Endometrium (tissue), 2 donors: ENCODE measurements at regions not wholly inside any gene's neighbourhood (a gene's known extent, or its start where the extent isn't known, plus 50 kb on each side); places are given as distances from the start of the nearest gene placed in this dataset.

Experiments used
- FAIRE-seq: peaks from 2 replicates; lab custom pipeline; 2012; peaks lifted over from hg19 to GRCh38; lab: Jason Lieb, UNC
- donor health status: control.
- donor health status: control.

- no peak for FAIRE-seq
Observed at GRCh38 chr7:120164-120991, 72.0 kb upstream of the FAM20C start.

DNA sequence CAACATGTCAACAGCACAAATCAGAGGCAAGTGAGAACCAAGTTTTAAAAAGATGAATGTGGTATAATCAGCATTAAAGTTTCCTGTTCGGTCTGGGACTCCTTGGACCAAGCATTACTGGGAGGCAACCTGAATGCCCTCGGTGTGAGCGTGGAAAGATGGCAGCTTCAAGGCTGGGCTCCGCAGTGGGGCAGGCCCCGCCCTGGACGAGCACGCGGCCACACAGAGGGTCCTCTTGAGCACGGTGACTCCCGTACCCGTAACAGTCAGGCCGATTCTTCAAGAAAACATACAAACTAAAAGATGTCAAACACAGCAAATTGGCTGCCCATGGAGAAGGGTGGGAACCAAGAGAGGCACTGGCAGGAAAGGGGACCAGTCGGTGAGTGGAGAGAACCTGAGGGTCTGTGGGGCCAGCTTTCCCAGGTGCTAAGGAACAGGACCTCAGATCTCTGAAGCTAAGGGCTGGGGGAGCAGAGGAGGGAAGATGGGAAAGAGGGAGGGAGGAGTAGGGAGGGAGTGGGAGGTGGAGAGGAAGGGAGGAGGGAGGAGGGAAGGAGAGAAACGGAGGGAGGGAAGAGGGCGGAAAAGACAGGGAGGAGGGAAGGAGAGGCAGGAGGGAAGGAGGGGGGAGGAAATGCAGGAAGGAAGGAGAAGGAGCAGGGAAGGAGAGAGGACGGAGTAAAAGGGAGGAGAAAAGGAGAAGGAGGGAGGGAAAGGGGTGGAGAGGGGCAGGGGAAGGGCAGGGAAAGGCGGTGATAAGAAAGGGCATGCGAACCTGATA, 71.2 kb upstream of the FAM20C start:
- no peak for FAIRE-seq

DNA sequence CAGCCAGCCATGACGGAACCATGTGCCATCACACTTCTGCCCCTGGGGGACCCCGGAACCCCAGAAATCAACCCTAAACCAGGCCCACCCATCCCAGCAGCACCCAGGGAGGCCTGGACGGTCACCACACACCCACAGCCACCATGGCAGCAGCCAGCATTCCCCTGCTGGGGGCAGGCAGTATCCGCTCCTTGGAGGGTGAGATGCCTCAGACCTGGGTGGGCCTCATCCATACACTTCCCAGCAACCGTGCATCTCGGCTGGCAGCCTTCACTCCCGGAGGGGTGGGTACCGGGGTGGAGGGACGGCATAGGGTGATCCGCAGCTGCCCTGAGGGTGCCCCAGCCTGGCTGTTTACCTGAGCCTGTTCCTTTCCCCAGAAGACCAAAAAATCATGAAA, 69.1 kb upstream of the FAM20C start:
- FAIRE-seq, result no peak

DNA sequence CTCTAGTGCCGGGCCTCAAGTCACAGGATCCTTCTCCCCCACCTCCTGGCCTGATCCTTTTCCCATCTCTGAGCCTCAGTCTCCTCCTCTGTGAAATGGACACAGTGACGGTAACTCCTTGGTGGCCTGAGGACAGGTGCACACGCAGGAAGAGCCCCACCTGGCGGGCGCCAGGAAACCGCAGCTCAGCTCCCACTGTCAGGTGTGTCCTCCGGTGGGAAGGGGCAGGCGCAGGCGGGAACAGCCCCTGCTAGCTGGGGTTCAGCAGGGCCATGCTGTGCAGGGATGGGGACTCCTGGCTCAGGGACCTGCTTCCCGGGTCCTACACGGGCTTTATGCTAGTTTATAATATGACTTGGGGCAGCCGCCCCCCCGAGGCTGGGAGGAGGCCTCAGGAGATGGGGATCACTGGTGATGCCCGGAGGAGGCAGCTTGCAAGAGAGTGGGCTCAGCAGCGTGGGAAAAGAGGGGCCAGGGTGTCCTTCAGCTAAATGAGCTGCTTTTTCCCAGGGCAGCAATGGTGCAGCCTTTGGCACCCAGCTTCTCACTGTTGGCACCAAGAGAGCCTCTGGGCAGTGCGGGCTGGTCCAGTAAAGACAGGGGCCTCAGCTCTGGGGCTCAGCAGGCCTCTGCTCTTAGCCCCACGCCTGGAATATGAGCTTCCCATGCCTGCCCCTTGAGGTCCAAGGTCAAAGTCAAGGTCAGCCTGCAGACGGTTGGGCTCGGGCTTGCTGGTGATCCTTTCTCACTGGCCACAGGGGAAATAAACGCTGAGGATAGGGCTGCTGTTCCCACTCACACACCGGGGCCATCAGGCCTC, 68.0 kb upstream of the FAM20C start:
- FAIRE-seq, result no peak

DNA sequence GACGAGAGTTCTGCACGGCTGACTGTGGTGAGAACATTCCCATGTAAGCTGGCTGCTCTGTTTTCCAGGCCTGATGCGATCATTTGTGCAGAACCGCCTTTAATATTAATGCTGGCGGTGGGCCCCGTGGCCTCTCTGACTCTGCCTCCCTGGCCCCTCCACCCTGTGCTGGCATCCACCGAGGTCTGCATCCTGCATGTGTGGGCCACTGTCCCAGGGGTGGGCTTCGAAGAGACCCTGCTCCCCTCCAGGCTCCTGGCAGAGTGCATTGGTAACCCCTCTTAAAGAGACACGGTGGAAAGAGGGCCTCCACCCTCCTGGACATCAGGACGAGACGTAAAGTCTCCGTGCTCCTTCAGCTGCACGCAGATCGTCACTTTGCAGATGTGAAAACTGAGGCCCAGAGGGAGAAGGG, 67.3 kb upstream of the FAM20C start:
- no peak for FAIRE-seq

- FAIRE-seq, result no peak
Observed at GRCh38 chr7:125661-126060, 66.7 kb upstream of the FAM20C start.

DNA sequence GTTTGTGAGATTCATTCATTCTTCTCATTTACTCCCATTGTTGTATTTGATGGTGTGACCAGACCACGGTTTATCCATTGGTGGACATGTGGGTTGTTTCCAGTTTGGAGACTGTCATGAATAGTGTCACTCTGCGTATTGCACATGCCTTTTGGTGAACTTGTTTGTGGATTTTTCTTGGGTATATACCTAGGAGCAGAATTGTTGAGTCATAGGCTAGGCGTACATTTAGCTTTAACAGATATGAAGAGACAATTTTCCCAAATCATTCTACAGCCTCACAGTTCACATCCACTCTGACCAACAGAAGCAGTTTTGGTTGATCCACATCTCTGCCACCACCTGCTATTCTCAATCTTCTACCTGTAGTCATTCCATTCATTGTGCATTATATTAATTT, 66.0 kb upstream of the FAM20C start:
- no peak for FAIRE-seq

DNA sequence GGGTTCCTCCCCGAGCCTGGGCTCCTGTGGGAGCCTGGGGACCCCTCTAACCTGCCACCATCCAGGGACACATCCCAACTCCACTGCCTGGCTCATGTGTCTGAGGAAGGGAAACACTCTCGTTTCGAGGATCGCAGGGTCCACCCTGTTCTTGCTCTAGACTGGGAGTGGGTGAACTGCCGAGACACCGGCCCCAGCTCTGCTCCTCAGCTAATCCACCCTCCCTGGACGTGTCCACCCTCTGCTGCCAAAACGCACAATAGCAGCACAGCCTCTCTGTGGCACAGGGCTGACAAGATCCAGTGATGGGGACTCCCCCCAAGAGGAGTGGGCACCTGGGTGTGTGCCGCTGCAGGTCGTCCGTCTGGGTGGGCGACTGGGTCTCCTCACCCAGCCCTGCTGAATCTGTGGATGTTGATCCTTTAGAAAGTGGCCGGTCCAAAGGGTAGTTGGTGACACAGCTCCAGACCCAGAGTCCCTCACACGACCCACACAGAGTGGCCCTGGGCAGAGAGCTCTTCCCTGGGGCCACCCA, 65.2 kb upstream of the FAM20C start:
- FAIRE-seq, result no peak

DNA sequence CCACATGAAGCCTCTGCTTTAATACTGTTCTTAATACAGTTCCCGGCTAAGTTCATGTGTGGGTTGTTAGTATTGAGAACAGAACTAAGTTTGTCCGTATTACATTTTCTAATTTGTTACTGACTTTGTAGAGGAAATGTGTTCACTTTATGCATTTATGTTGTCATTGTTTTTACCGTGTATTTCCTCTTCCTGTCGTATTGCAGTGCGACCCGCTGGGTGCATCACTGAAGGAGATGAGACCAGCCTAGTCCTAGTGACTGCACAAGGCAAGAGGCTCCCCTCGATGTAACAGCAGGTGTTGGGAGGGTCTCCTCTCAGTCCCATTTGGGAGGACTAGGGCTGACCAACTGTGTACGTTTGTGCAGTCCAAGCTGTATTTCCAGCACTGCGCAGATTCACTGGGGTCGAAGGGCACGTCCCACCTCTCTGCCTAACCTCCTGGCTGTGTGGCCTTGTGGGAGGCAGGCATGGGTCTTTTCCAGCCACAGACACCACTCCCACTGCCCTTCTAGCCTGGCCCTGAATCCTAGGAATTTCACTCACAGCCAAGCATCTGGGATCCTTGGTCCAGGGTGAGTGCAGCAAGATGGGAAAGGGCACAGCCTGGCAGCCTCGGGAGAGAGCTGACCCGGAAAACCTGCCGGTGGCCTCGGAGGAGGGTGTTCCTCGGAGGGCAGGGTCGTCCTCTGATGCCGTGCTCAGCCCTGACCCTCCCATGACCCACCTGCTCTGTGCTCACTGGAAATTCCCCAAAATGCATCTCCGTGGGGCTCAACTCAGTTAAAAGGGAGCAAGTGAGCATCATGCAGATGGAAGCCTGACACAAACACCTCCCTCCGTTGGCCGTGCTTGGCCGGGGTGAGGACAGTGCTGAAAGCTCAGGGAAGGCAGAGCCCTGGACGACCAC, 63.9 kb upstream of the FAM20C start:
- no peak for FAIRE-seq

- FAIRE-seq, result no peak
Observed at GRCh38 chr7:129366-130221, 62.8 kb upstream of the FAM20C start.

- FAIRE-seq, result no peak
Observed at GRCh38 chr7:130222-130572, 62.2 kb upstream of the FAM20C start.

- FAIRE-seq, result no peak
Observed at GRCh38 chr7:130875-131780, 61.2 kb upstream of the FAM20C start.

DNA sequence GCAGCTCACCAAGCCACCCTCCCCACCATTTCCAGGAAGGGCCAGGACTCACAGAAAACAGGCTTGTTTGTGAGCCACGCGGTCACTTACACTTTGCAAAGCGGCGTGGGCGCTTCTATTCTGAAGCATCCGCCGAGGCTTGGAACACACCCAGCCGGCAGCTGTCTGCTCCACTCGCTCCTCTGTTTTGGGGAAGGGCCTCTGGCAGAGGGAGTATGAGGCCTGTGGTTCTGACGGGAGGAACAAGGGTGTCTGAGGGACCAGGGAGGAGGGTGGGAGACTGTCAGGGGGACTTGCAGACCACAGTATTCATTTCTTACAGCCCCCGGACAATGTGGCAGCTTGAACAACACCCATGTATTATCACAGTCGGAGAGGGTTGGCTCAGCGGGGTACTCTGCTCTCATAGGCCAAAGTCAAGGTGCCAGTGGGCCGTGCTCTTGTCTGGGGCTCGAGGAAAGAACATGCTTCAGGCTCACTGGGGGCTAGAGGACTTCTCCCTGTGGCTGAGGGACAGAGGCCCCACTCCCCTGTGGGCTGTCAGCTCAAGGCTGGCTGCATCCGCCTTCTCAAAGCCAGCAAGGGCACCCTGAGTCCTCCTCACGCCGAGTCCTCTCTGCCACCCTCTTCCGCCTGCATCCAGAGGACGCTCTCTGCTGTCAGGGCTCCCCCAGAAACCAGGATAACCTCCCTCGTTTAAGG, 60.4 kb upstream of the FAM20C start:
- no peak for FAIRE-seq

DNA sequence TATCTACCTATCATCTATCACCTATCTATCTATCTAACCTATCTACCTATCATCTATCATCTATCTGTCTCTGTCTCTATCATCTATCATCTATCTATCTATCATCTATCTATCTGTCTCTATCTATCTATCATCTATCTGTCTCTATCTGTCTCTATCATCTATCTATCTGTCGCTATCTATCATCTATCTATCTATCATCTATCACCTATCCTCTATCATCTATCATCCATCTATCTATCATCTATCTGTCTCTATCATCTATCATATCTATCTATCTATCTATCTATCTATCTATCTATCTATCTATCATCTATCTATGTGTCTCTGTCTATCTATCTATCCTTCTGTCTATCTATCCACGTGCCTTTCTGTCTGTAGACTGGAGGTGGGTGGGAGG, 59.5 kb upstream of the FAM20C start:
- FAIRE-seq, result no peak

GRCh38 chr7:133470-133869, 58.9 kb upstream of the FAM20C start:
- no peak for FAIRE-seq

GRCh38 chr7:134029-134428, 58.3 kb upstream of the FAM20C start:
- FAIRE-seq, result no peak

DNA sequence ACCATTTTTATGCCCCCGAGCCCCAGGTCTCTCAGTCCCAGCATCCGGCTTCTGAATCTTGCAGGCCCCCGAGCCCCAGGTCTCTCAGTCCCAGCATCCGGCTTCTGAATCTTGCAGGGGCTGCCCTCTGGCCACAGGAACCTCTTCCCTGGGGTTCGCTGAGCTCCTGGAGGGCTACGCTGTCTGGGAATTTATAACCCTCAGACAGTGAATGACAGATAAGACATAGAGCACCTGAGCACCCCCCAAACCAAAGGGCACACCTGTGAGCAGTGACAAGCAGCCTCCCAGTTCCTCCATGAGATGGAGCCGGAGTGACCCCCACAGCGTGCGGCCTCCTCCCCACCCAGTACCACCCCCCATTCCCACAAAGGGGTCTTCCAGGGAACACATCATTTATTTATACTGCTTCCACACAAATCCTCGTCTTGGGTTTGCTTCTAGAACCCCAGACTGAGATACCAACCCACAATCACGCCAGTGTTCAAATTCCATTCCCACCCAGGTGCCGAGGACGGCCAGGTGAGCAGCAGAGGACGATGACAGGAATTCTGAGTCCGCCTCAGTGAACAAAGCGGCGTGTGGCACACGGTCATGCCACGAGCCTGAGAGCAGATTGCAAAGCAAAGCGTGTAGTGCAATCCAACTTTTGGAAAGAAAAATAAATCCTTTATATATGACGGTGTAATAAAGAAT, 57.7 kb upstream of the FAM20C start:
- FAIRE-seq, result no peak

DNA sequence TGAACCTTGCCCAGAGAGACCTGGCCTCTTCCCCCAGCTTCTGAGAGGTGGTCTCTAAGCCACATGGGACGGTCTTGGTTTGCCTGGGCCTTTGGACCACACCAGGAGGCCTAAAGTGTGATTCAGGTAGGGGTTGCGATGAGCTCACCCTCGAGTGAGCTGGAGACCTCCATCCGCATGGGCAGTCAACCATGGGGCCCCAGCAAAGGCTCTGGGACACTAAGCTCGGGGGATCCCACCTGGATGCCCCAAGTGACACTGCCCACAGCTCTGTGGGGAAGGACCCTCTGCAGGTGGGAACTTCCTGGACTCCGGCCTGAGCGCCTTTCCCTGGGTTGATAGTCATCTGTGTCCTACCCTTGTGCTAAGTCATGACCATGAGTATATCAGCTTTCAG, 57.1 kb upstream of the FAM20C start:
- FAIRE-seq, result no peak
